ENCODE measurements at regions not wholly inside any gene's neighbourhood (a gene's known extent, or its start where the extent isn't known, plus 50 kb on each side); places are given as distances from the start of the nearest gene placed in this dataset.

DNA sequence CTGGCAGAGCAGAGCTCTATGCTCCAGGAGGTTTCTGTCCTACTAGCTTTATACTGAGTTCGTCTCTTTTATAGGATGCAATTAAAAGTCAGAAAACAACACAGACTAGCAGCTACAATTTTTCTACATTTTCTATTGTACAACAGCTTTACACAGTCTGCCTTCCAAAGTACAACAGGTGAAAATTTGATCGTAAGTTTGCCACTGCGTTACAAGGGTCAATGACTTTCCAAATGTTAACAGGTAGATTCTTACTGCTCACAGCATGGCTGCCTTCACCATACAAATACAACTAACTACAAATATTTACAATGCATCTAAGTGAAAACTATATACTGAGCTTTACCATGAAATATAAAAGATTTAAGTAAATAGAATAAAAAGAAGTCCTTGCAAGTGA lies 268.6 kb upstream of the SLCO3A1 start:
- TF ChIP-seq EZH2 (IDR thresholded peaks at IDR 0.05; ENCODE audit: insufficient read depth, poor library complexity, severe bottlenecking) (no peak), EZH2phosphoT487 (IDR thresholded peaks at IDR 0.05; ENCODE audit: insufficient read depth, low read depth) (no peak)
